ENCODE measurements at regions not wholly inside any gene's neighbourhood (a gene's known extent, or its start where the extent isn't known, plus 50 kb on each side); places are given as distances from the start of the nearest gene placed in this dataset.

DNA sequence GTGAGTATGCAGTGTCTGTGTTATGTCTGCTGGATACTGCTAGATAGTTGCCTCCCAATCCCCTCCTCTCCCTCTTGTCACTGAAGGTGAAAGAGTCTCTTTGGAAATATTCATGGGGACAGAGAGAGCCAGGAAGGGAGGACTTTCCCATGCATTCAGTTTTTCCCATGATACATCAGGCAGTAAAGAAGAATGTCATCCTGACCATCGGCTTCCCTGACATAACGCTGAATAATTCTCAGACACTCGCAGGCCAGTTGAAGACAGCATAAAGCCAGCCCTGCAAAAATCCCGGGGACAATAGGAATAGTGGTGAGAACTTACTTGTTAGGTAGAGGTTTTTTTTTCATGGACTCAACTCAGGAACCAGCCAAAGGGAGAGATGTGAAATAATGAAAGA lies 58.1 kb downstream of the KLF4 start:
- intact Hi-C loops (cut with DNase I), result no loop called here
- no peak for DNase-seq (ENCODE audit: low spot score)

DNA sequence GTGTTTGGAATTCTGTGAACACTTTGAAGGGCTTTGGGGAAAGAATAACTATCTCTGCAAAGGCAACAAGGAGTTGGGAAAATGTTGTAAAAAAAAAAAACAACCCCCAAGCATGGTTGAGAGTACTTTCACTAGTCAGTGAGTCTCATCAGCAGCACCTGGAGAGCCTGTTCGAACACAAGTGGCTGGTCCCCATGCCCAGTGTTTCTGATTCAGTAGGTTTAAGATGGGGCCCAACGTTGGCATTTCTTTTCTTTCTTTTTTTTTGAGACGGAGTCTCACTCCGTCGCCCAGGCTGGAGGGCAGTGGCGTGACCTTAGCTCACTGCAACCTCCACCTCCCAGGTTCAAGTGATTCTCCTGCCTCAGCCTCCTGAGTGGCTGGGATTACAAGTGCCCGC lies 59.5 kb downstream of the KLF4 start:
- intact Hi-C loops (cut with DNase I), result no loop called here
- DNase-seq (ENCODE audit: low spot score), result no peak

DNA sequence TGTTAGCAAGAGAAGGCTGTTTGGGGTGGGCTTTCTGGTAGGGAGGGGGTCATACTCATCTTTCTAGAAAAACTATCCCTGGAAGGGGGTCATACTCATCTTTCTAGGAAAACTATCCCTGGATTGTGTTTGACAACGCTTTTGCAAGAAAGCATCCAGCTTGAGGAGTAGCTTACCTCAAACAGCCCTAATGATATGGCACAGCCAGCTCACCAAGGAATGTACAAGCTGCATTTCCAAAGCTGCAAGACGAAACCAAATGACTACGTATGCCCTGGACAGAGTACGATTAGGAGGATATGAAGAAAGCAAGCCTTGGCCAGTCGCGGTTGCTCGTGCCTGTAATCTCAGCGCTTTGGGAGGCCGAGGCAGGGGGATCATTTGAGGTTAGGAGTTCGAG lies 63.4 kb downstream of the KLF4 start:
- no peak for DNase-seq (ENCODE audit: low spot score)

GRCh38 chr9:107425101-107426025 lies 64.2 kb downstream of the KLF4 start:
- DNase-seq (ENCODE audit: low spot score), result peak; percentile 95
- intact Hi-C loops (cut with DNase I), result no loop called here

More for the DNA sequence above, 63.4 kb downstream of the KLF4 start:
- intact Hi-C loops (cut with DNase I), result no loop called here

GRCh38 chr9:107423540-107423939 lies 66.0 kb downstream of the KLF4 start:
- intact Hi-C loops (cut with DNase I), result no loop called here
- no peak for DNase-seq (ENCODE audit: low spot score)

- DNase-seq (ENCODE audit: low spot score), result peak; percentile 91
- intact Hi-C loops (cut with DNase I), result no loop called here
Measured at GRCh38 chr9:107422189-107423185, 67.1 kb downstream of the KLF4 start.

DNA sequence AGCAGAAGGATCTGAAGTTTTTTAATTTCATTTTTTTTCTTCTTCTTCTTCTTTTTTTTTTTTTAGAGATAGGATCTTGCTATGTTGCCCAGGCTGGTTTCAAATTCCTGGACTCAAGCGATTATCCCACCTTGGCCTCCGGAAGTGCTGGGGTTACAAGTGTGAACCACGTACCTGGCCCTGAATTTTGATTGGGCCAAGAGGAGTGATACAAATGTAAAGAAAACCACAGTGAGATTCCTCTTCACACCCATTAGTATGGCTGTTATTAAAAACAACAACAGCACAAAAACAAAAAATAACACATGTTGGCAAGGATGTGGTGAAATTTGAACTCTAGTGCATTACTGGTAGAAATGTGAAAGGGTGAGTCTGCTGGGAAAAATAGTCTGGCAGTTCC lies 79.1 kb downstream of the KLF4 start:
- intact Hi-C loops (cut with DNase I), result no loop called here

GRCh38 chr9:107409581-107410389 lies 79.8 kb downstream of the KLF4 start:
- DNase-seq (ENCODE audit: low spot score), result no peak
- intact Hi-C loops (cut with DNase I), result no loop called here

More for the DNA sequence above, 79.1 kb downstream of the KLF4 start:
- no peak for DNase-seq (ENCODE audit: low spot score)

DNA sequence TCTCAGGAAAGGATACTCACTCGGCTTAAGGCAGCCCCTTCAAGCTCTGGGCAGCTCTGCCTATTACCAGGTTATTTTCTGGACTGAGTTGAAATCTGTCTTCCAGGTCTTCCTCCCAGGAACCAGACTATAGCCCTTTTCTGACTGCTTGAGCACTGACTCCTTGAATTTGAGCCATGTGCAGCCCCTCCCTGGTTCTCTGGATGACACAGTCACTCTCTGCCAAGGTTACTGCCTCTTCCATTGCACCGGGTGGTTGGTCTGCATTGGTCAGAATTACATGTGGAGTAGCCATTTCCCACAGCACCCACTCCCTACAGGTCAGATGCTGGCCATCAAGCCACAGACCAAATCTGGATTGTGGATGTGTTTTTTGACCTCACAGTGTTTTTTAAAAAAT lies 81.9 kb downstream of the KLF4 start:
- no peak for DNase-seq (ENCODE audit: low spot score)
- intact Hi-C loops (cut with DNase I), result no loop called here

- no peak for DNase-seq (ENCODE audit: low spot score)
- intact Hi-C loops (cut with DNase I), result no loop called here
Measured at GRCh38 chr9:107405511-107405910, 84.1 kb downstream of the KLF4 start.

DNA sequence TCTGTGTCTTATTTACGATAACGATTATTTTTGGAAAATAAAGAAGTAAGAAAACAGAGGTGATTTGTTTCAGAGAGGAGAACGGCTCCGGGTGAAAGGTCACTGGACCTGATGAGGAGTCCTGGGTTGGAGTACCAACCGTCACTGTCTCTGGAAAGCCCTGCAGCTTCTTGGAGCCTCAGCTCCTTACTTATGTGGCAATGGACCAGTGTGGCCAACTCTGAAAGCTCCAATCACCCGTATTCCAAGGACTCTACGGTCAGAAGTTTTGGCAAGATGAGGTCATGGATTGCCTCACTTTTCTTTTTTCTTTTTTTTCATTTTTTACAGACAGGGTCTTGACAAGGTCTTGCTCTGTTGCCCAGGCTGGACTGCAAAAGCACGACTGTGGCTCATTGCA lies 84.8 kb downstream of the KLF4 start:
- intact Hi-C loops (cut with DNase I), result no loop called here
- no peak for DNase-seq (ENCODE audit: low spot score)

GRCh38 chr9:107404161-107404560 lies 85.4 kb downstream of the KLF4 start:
- no peak for DNase-seq (ENCODE audit: low spot score)
- intact Hi-C loops (cut with DNase I), result no loop called here

GRCh38 chr9:107397076-107398044 lies 92.2 kb downstream of the KLF4 start:
- intact Hi-C loops (cut with DNase I), result no loop called here
- DNase-seq (ENCODE audit: low spot score), result no peak

- intact Hi-C loops (cut with DNase I), result loop anchor here in 1 of 2 donors (1.0 kb wide), 1 partner anchor 18 kb away; no protein-coding TSS in a partner anchor
- DNase-seq (ENCODE audit: low spot score), result no peak
Measured at GRCh38 chr9:107394264-107394663, 95.3 kb downstream of the KLF4 start.

GRCh38 chr9:107390778-107391177 lies 98.8 kb downstream of the KLF4 start:
- intact Hi-C loops (cut with DNase I), result no loop called here
- DNase-seq (ENCODE audit: low spot score), result no peak

- intact Hi-C loops (cut with DNase I), result no loop called here
- no peak for DNase-seq (ENCODE audit: low spot score)
Measured at GRCh38 chr9:107390279-107390678, 99.3 kb downstream of the KLF4 start.

- intact Hi-C loops (cut with DNase I), result no loop called here
- no peak for DNase-seq (ENCODE audit: low spot score)
Measured at GRCh38 chr9:107389617-107390071, 99.9 kb downstream of the KLF4 start.

GRCh38 chr9:107388890-107389289 lies 100.7 kb downstream of the KLF4 start:
- no peak for DNase-seq (ENCODE audit: low spot score)
- intact Hi-C loops (cut with DNase I), result loop anchor here in 1 of 2 donors (1.0 kb wide), 1 partner anchor 27 kb away; no protein-coding TSS in a partner anchor
